Progenitor cell of endocrine pancreas (in vitro differentiated cells): ENCODE measurements at regions not wholly inside any gene's neighbourhood (a gene's known extent, or its start where the extent isn't known, plus 50 kb on each side); places are given as distances from the start of the nearest gene placed in this dataset.

Experiments used
- DNase-seq: peaks from one replicate; pipeline ENCODE4 v3.0.0; 2021; ENCODE audit warnings: low spot score; ENCODE audit not compliant: unreplicated experiment
- H3K27ac Mint-ChIP-seq: 2 replicates; pipeline ENCODE4 v1.8.0; 2021; ENCODE audit warnings: mild to moderate bottlenecking, moderate library complexity, mixed read lengths
- H3K27me3 Mint-ChIP-seq: 2 replicates; pipeline ENCODE4 v1.8.0; 2021; ENCODE audit warnings: mixed read lengths
- H3K36me3 Mint-ChIP-seq: 2 replicates; pipeline ENCODE4 v1.8.0; 2022; ENCODE audit warnings: mixed read lengths; ENCODE audit not compliant: insufficient read depth
- H3K4me1 Mint-ChIP-seq: 2 replicates; pipeline ENCODE4 v1.8.0; 2021; ENCODE audit warnings: low read depth, mixed read lengths
- H3K4me3 Mint-ChIP-seq: 2 replicates; pipeline ENCODE4 v1.8.0; 2021; ENCODE audit warnings: low read depth, mild to moderate bottlenecking, moderate library complexity, mixed read lengths
- H3K9me3 Mint-ChIP-seq: 2 replicates; pipeline ENCODE4 v1.8.0; 2021; ENCODE audit warnings: low read depth, mixed read lengths
- TF ChIP-seq, protein P1 (sequence below): fragments of 200-600 bp; sonication (generic); IDR thresholded peaks from one replicate; pipeline ENCODE4 v1.5.0; 2021; ENCODE audit warnings: antibody characterized with exemption, mild to moderate bottlenecking; ENCODE audit not compliant: unreplicated experiment

DNA sequence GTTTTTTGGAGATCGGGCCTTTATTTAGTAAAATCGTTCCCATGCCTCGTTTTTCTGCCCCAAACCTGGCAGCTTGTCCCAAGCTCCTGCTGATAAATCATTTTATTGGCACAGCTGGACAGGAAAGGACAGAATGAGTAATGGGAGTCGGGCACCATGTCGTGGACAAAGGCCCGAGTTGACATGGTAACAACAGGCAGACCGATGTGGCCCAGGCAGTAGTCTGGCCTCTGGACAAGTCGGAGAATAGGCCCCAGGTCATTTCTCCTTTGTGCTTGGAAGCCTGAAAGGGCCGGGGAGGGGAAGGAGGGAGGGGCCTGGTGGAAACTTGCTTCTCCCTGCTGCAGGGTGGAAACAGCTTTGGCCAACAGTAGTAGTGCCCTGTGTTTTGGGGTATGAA is 234.9 kb downstream of the SUDS3 start:
- H3K4me3 Mint-ChIP-seq: no peak overlapping the region
- TF ChIP-seq, protein P1, sequence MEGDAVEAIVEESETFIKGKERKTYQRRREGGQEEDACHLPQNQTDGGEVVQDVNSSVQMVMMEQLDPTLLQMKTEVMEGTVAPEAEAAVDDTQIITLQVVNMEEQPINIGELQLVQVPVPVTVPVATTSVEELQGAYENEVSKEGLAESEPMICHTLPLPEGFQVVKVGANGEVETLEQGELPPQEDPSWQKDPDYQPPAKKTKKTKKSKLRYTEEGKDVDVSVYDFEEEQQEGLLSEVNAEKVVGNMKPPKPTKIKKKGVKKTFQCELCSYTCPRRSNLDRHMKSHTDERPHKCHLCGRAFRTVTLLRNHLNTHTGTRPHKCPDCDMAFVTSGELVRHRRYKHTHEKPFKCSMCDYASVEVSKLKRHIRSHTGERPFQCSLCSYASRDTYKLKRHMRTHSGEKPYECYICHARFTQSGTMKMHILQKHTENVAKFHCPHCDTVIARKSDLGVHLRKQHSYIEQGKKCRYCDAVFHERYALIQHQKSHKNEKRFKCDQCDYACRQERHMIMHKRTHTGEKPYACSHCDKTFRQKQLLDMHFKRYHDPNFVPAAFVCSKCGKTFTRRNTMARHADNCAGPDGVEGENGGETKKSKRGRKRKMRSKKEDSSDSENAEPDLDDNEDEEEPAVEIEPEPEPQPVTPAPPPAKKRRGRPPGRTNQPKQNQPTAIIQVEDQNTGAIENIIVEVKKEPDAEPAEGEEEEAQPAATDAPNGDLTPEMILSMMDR: no peak
- DNase-seq: peak; percentile 56
- H3K9me3 Mint-ChIP-seq: peaks cover 20% of the 10 kb centered on the region
- no peaks in the 10 kb centered on the region for H3K27me3 Mint-ChIP-seq
- peaks cover 36% of the 10 kb centered on the region for H3K4me1 Mint-ChIP-seq
- H3K36me3 Mint-ChIP-seq: peaks cover 10% of the 10 kb centered on the region
- H3K27ac Mint-ChIP-seq: peak overlapping the region; percentile 94

DNA sequence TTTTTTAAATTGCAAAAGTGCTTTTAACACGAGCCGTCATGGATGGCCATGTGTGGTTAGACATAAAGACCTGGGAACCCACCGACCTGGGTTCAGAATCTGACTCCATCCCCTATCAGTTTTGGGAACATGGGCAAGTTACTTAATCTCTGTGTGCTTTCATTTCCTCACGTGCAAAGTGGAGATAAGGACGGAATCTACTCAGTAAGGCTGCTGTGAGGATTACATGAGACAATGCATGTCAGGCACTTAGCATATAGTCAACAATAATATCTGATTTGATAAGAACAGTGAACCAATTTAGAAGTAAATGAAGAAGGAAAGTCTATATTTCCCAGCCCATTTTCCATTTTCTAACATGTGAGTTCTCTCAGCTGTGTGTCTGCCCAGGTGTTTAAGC is 235.4 kb downstream of the SUDS3 start:
- H3K36me3 Mint-ChIP-seq: peaks cover 10% of the 10 kb centered on the region
- peak overlapping the region; percentile 86 for H3K27ac Mint-ChIP-seq
- H3K9me3 Mint-ChIP-seq: peaks cover 20% of the 10 kb centered on the region
- TF ChIP-seq, protein P1: no peak
- no peak for DNase-seq
- H3K4me1 Mint-ChIP-seq: peaks cover 36% of the 10 kb centered on the region
- H3K4me3 Mint-ChIP-seq: no peak overlapping the region
- H3K27me3 Mint-ChIP-seq: no peaks in the 10 kb centered on the region

DNA sequence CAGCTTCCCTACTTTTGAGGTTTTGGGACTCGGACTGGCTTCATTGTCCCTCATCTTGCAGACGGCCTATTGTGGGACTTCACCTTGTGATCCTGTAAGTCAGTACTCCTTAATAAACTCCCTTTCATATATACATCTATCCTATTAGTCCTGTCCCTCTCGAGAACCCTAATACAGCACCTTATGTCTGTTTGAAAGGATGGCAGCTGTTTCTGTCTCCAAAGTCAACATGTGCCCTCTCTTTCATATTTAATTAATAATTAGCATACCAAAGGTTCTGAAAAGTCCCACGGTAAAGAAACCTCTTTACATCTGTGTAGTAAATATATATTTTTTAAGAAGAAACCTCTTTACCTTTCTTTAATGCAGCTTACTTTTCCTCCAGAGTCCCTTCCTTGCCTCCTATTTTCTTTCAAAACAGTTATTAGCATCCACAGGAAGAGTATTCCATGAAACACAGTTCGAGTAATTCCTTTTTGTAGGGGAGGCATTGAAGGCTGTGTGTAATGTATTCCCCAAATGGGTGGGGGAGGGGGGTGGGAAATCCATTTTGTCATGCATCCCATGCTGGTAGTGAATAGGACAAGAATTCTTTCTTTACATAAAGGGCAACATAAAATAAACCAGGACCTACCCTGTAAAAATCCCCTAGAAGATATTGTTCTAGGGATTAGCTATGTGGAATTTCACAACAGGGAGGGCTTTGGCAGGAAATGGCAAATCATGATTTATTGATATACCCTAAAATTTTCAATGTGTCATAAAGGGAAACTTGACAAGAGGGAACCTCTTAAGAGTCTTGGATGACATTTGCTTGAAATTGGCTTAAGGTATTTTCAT is 241.5 kb downstream of the SUDS3 start:
- Mint-ChIP-seq H3K27ac (no peak overlapping the region), H3K27me3 (no peaks in the 10 kb centered on the region), H3K36me3 (peaks cover 10% of the 10 kb centered on the region), H3K9me3 (peaks cover 14% of the 10 kb centered on the region), H3K4me3 (no peak overlapping the region), H3K4me1 (peaks cover 14% of the 10 kb centered on the region)
- DNase-seq: no peak
- TF ChIP-seq, protein P1: no peak

DNA sequence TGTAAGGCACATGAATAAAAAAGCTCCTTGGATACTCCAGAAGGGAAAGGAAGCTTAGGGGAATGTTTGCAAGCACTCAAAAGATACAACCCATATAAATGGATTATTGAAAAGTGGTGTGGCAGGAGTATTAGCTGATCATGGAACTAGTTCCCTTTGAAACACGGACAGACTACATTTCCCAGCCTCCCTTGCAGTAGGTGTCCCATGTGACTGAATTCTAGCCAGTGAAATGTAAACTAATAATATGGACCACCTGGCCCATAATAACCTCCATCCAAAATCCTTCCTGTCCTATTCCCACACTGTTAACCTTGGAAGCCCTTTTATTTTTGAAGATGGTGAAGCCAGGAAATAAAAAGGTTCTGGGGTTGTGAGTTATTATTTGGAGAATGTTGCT is 242.3 kb downstream of the SUDS3 start:
- H3K36me3 Mint-ChIP-seq: peaks cover 3% of the 10 kb centered on the region
- peaks cover 14% of the 10 kb centered on the region for H3K4me1 Mint-ChIP-seq
- TF ChIP-seq, protein P1: no peak
- peaks cover 8% of the 10 kb centered on the region for H3K9me3 Mint-ChIP-seq
- H3K4me3 Mint-ChIP-seq: no peak overlapping the region
- DNase-seq: no peak
- no peak overlapping the region for H3K27ac Mint-ChIP-seq
- no peaks in the 10 kb centered on the region for H3K27me3 Mint-ChIP-seq

DNA sequence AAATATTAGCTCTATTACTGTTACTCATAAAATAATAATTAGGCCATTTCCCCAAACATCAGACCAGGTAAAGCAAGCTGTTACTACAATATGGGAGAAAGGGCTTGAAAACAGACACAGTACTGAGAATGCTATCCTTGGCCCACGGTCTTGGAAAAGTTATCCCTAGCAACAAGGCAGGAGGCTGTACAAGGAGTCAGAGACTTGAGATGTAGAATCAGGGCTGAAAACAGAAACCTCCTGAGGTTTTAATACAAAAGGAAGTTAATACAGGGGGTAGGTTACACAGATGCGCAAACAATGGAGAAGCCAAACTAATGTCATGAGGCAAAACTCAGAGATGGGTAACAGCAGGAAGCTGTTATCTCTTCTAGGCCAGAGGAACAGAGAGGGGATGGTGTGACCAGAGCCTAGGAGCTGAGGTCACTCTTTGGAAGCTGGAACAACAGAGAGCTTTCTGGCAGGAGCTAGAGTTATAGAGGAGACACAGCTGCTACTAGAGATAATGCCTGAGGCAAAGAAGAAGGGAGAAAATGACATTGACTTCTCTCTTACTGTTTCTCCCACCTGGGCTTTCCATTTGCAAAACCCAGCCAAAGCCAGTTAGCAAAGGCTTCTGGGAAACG is 248.8 kb downstream of the SUDS3 start:
- Mint-ChIP-seq H3K4me1 (peaks cover 2% of the 10 kb centered on the region), H3K9me3 (no peaks in the 10 kb centered on the region), H3K27ac (no peak overlapping the region), H3K36me3 (no peaks in the 10 kb centered on the region), H3K27me3 (peaks cover 3% of the 10 kb centered on the region), H3K4me3 (no peak overlapping the region)
- no peak for DNase-seq
- TF ChIP-seq, protein P1: no peak
